Left lung (tissue), 4 donors: ENCODE measurements at regions not wholly inside any gene's neighbourhood (a gene's known extent, or its start where the extent isn't known, plus 50 kb on each side); places are given as distances from the start of the nearest gene placed in this dataset.
"Not testable (repeated sequence)": the region's sequence is repeated elsewhere in the genome, so short reads cannot be mapped to it uniquely, and the experiment has no call there.

Source experiments
- ATAC-seq: fragments of 200-7000 bp; cut with Tn5 transposase; one replicate; pipeline ENCODE4 v1.9.1; 2020; ENCODE audit warnings: moderate library complexity
- DNase-seq, 4 donors: peaks; one replicate each; pipeline ENCODE4 v3.0.0-alpha.2; 2013 to 2020
- H3K27ac ChIP-seq, 2 donors: fragments of 200-600 bp; sonication (generic) in 1 of 2; one replicate each; pipeline versions ENCODE4 v1.5.0 to v1.8.0; 2020 to 2021
- H3K27me3 ChIP-seq, 2 donors: fragments of 200-600 bp; sonication (generic) in 1 of 2; one replicate each; pipeline versions ENCODE4 v1.5.0 to v1.8.0; 2020 to 2021
- H3K36me3 ChIP-seq, 2 donors: fragments of 200-600 bp; sonication (generic) in 1 of 2; one replicate each; pipeline versions ENCODE4 v1.5.0 to v1.8.0; 2020 to 2021
- H3K4me1 ChIP-seq, 2 donors: fragments of 200-600 bp; one replicate each; pipeline ENCODE4 v1.8.0; 2021
- H3K4me3 ChIP-seq, 2 donors: fragments of 200-600 bp; sonication (generic) in 1 of 2; one replicate each; pipeline versions ENCODE4 v1.5.0 to v1.8.0; 2020 to 2021; ENCODE audit warnings: mild to moderate bottlenecking in 1 of 2
- H3K9me3 ChIP-seq, 2 donors: fragments of 200-600 bp; sonication (generic) in 1 of 2; one replicate each; pipeline versions ENCODE4 v1.5.0 to v1.8.0; 2020 to 2021
- intact Hi-C, 2 donors: fragments of 100-400 bp; cut with DNase I; formaldehyde crosslinking; loops; one replicate each; pipeline versions ENCODE4 v1.11.2 to v1.14.2; 2022
- donor health status: DM: no; HTN: yes; CAD: no.
- donor health status: DM: no; HTN: no; CAD: no.

DNA sequence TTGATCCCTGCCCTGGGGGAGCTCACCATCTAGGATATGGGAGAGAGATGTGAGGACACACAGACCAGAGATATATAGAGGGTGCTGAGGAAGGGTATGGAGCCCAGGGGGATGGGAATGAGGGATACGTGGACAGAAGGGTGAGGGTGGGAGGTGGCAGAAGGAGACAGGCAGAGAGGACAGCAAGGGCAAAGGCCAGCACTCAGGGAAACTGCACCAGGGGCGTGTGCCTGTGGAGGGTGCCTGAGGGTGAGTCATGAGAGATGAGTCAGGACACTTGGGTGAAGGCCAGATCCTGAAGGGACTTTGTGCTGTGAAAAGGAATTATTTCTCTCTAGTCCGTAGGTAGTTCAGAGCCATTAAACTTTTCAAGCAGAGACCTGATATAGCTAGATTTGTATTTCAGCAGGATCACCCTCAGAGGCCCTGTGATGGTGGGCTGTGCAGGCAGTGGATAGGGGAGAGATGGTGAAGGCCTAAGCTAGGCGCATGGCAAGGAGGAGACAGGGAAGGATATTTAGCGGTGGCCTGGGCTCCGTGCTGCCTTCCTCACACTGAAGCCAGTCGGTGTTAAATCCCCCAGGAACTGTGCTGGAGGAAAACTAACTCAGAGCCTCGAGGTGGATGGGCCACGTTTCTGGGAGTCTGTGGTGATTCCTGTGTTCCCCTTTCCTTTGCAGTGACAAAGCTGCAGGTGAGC, 3075.0 kb downstream of the RPIA start:
- ATAC-seq (peak; percentile 89), DNase-seq (peak in 2 of 4 donors; percentile 65 to 77)
- not testable (repeated sequence) for H3K27me3 ChIP-seq

DNA sequence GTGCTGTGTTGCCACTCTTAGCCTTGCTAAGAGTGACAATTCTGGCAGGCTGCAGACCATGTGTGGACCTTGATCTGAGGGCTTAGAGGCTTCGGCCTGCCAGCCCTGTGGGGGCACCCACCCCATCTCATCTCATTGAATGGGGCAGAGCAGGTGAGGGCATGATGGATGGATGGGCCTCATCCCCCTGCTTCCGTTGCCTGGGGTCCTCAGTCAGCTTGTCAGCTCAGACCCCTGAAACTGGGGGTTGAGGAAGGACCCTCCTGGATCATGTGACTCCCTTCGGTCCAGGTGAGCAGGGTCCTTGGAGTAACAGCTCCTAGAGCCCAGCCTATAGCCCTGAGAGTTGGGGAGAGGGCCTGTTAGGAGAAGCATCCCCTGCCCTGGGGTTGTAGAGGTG, 3076.8 kb downstream of the RPIA start:
- H3K27ac ChIP-seq, DNase-seq, H3K27me3 ChIP-seq, H3K36me3 ChIP-seq, ATAC-seq, intact Hi-C loops, H3K4me1 ChIP-seq, H3K4me3 ChIP-seq, H3K9me3 ChIP-seq: not testable (repeated sequence)

More for the DNA sequence above, 3075.0 kb downstream of the RPIA start:
- H3K27ac ChIP-seq, H3K4me1 ChIP-seq, H3K36me3 ChIP-seq, H3K9me3 ChIP-seq, H3K4me3 ChIP-seq, intact Hi-C loops: not testable (repeated sequence)

- intact Hi-C loops, H3K4me3 ChIP-seq, ATAC-seq, DNase-seq, H3K27ac ChIP-seq, H3K36me3 ChIP-seq, H3K27me3 ChIP-seq, H3K9me3 ChIP-seq, H3K4me1 ChIP-seq: not testable (repeated sequence)
Observed at GRCh38 chr2:91768997-91769396, 3077.5 kb downstream of the RPIA start.

DNA sequence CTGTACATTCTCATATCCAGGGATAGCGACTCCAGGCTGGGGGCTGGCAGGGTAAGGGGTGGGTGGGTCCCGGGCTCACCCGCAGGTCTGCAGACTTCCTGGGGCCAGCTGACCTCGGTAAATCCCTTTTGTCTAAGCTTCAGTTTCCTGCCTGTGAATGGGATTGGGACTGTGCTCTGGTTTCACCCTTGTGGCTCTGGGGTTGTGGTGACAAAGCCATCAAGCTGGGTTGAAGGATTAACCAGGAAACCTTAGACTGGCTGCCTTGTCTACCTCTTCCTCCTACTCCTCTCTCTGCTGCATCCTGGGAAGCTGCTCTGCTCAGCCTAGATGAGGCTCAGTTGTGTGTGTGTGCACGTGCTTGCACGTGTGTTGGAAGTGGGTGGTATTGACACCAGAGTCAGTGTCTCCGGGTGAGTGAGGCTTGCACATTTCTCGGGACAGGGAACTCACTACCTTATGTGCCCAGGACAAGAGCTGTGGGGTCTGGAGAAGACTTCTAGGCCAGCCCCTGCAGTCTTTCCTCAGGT, 3078.6 kb downstream of the RPIA start:
- H3K27ac ChIP-seq, H3K4me3 ChIP-seq, H3K27me3 ChIP-seq, intact Hi-C loops, ATAC-seq, H3K9me3 ChIP-seq, H3K36me3 ChIP-seq, H3K4me1 ChIP-seq, DNase-seq: not testable (repeated sequence)

- H3K4me1 ChIP-seq, DNase-seq, intact Hi-C loops, ATAC-seq, H3K27ac ChIP-seq, H3K4me3 ChIP-seq, H3K27me3 ChIP-seq, H3K36me3 ChIP-seq, H3K9me3 ChIP-seq: not testable (repeated sequence)
Observed at GRCh38 chr2:91771604-91772003, 3080.1 kb downstream of the RPIA start.

DNA sequence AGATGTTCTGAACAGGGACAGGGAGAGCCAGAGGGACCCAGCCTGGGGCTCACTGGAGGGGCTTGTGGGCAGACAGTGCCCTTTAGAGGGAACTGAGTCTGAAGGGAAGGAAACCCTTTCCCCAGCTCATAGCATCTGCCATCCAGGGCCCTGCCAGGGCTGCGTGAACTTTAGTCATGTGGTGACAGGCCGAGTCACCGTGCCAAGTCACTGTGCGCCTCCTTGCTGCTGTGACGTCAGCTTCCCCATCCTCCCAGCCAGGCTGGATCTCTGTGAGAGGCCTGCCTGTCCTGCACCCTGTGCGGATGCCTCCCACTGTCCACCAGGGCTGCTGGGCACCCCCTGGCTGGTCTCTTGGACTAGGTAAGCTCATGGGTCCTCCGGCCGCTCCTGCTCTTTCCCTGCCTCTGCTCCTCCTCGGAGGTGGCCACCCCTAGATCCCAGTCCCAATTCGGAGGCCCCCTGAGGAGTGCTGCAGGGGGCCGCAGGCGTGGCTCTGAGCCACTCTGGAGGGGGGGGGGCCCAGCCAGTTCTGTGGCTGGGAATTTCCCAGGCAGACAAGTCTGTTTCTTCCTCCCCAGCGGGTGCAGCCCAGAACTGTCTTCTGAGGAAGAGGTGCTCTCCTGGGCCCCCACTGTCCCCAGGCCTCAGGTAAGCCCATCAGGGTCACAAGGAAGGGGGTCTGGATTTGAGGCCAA, 3080.9 kb downstream of the RPIA start:
- H3K27me3 ChIP-seq, intact Hi-C loops, H3K4me3 ChIP-seq, H3K4me1 ChIP-seq, DNase-seq, H3K9me3 ChIP-seq, H3K27ac ChIP-seq, H3K36me3 ChIP-seq: not testable (repeated sequence)
- peak; percentile 64 for ATAC-seq

GRCh38 chr2:91773810-91774209, 3082.3 kb downstream of the RPIA start:
- H3K9me3 ChIP-seq, H3K36me3 ChIP-seq, H3K27me3 ChIP-seq, H3K4me1 ChIP-seq, DNase-seq, H3K4me3 ChIP-seq, H3K27ac ChIP-seq, intact Hi-C loops, ATAC-seq: not testable (repeated sequence)

- H3K27ac ChIP-seq, H3K4me3 ChIP-seq, H3K27me3 ChIP-seq, DNase-seq, intact Hi-C loops, H3K36me3 ChIP-seq, H3K9me3 ChIP-seq, H3K4me1 ChIP-seq, ATAC-seq: not testable (repeated sequence)
Observed at GRCh38 chr2:91775193-91775592, 3083.7 kb downstream of the RPIA start.

GRCh38 chr2:91780324-91780723, 3088.9 kb downstream of the RPIA start:
- H3K36me3 ChIP-seq, H3K4me3 ChIP-seq, H3K27ac ChIP-seq, ATAC-seq, H3K9me3 ChIP-seq, H3K27me3 ChIP-seq, H3K4me1 ChIP-seq, DNase-seq, intact Hi-C loops: not testable (repeated sequence)

DNA sequence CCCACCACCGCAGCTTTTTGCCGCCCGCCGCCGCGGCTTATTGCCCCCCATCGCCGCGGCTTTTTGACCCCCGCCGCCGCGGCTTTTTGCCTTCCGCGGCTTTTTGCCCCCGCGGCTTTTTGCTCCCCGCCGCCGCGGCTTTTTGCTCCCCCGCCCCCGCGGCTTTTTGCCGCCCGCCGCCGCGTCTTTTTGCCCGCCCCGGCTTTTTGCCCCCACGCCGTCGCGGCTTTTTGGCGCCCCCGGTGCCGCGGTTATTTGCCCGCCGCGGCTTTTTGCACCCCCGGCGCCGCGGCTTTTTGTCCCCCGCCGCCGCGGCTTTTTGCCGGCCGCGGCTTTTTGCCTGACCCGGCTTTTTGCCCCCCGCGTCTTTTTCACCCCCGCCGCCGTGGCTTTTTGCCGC, 3061.8 kb upstream of the TEKT4 start:
- H3K27ac ChIP-seq, H3K4me1 ChIP-seq, H3K4me3 ChIP-seq, ATAC-seq, H3K27me3 ChIP-seq, H3K36me3 ChIP-seq, intact Hi-C loops, H3K9me3 ChIP-seq: not testable (repeated sequence)
- peak in 1 of 4 donors; percentile 57 for DNase-seq
